ENCODE measurements at regions not wholly inside any gene's neighbourhood (a gene's known extent, or its start where the extent isn't known, plus 50 kb on each side); places are given as distances from the start of the nearest gene placed in this dataset.

DNA sequence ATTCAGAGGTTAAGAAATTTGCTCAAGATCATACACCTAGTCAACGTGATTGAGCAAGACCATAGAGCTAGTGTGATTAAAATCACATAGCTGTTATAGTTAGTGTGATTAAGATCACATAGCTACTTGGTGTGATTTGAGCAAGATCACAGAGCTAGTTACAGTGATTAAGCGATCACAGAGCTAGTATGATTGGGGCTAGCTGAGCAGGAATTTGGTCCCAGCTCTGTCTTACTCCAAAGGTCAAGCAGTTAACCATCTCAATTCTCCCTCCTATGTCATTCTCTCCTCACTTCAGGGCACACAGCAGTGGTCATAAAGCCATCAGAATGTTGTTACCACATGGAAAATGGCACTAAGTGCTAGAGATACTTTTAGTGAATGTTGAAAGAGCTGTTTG lies 158.2 kb downstream of the SPTSSA start:
- H3K27me3 Mint-ChIP-seq (ENCODE audit: insufficient read depth, low read depth): peaks cover 3% of the 10 kb centered on the region
- TF ChIP-seq EZH2phosphoT487 (IDR thresholded peaks at IDR 0.05) (no peak), EZH2 (IDR thresholded peaks at IDR 0.05) (no peak)
- TF ChIP-seq, protein P1, sequence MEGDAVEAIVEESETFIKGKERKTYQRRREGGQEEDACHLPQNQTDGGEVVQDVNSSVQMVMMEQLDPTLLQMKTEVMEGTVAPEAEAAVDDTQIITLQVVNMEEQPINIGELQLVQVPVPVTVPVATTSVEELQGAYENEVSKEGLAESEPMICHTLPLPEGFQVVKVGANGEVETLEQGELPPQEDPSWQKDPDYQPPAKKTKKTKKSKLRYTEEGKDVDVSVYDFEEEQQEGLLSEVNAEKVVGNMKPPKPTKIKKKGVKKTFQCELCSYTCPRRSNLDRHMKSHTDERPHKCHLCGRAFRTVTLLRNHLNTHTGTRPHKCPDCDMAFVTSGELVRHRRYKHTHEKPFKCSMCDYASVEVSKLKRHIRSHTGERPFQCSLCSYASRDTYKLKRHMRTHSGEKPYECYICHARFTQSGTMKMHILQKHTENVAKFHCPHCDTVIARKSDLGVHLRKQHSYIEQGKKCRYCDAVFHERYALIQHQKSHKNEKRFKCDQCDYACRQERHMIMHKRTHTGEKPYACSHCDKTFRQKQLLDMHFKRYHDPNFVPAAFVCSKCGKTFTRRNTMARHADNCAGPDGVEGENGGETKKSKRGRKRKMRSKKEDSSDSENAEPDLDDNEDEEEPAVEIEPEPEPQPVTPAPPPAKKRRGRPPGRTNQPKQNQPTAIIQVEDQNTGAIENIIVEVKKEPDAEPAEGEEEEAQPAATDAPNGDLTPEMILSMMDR (IDR thresholded peaks at IDR 0.05): no peak
- no peak overlapping the region for H3K4me3 Mint-ChIP-seq

DNA sequence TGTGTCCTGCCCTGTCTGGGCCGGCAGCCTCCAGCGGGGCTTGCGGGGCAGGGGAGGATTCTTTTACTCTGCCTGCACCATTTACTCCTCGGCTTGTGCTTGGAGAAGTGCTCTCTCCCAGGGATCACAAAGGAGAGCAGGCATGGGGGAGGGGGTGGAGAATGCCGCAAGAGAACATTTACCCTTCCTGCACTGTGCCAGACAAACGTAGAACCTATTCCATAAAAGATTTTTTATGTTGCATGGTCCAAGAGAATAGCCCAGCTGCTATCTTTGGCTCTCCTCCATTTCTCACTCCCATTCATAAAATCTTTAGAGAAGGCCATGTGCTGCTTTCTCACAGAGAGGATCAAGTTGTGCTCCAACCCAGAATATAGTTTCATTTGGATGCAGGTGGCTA lies 159.4 kb downstream of the SPTSSA start:
- H3K27ac Mint-ChIP-seq: no peak overlapping the region
- H3K36me3 Mint-ChIP-seq: no peaks in the 10 kb centered on the region
- no peaks in the 10 kb centered on the region for H3K79me2 ChIP-seq (ENCODE audit: low read depth)
- no peaks in the 10 kb centered on the region for H4K20me1 ChIP-seq (ENCODE audit: low read depth)
- no peak overlapping the region for H3K4me3 Mint-ChIP-seq
- peaks cover 11% of the 10 kb centered on the region for H3K4me1 ChIP-seq
- H3K36me3 ChIP-seq: no peaks in the 10 kb centered on the region
- H3K4me3 ChIP-seq: no peak overlapping the region
- TF ChIP-seq EZH2phosphoT487 (IDR thresholded peaks at IDR 0.05) (no peak), EZH2 (IDR thresholded peaks at IDR 0.05) (no peak)
- TF ChIP-seq, protein P1 (IDR thresholded peaks at IDR 0.05): no peak
- H3K27me3 ChIP-seq: no peaks in the 10 kb centered on the region
- H3K9ac ChIP-seq: no peak overlapping the region
- H3K27ac ChIP-seq: no peak overlapping the region
- DNase-seq (ENCODE audit: low spot score): no peak
- no peaks in the 10 kb centered on the region for H3K9me3 ChIP-seq (ENCODE audit: low read depth)
- H3K4me1 Mint-ChIP-seq: peaks cover 6% of the 10 kb centered on the region
- H3F3A ChIP-seq (ENCODE audit: low read depth): peaks cover 9% of the 10 kb centered on the region
- no peak overlapping the region for H3K4me2 ChIP-seq
- peaks cover 5% of the 10 kb centered on the region for H3K9me3 Mint-ChIP-seq
- H3K27me3 Mint-ChIP-seq (ENCODE audit: insufficient read depth, low read depth): peaks cover 3% of the 10 kb centered on the region
- H2AFZ ChIP-seq (replicated peaks): peak overlapping the region; percentile 63

More for the DNA sequence above, 158.2 kb downstream of the SPTSSA start:
- H2AFZ ChIP-seq (replicated peaks): no peak overlapping the region
- no peaks in the 10 kb centered on the region for H3K36me3 Mint-ChIP-seq
- H3K4me3 ChIP-seq: no peak overlapping the region
- no peaks in the 10 kb centered on the region for H3K36me3 ChIP-seq
- no peaks in the 10 kb centered on the region for H3K9me3 ChIP-seq (ENCODE audit: low read depth)
- DNase-seq (ENCODE audit: low spot score): no peak
- no peak overlapping the region for H3K27ac Mint-ChIP-seq
- H3K27ac ChIP-seq: no peak overlapping the region
- no peaks in the 10 kb centered on the region for H3K79me2 ChIP-seq (ENCODE audit: low read depth)
- no peaks in the 10 kb centered on the region for H3K9me3 Mint-ChIP-seq
- H3K27me3 ChIP-seq: no peaks in the 10 kb centered on the region
- H4K20me1 ChIP-seq (ENCODE audit: low read depth): no peaks in the 10 kb centered on the region
- peaks cover 7% of the 10 kb centered on the region for H3F3A ChIP-seq (ENCODE audit: low read depth)
- no peak overlapping the region for H3K9ac ChIP-seq
- peaks cover 11% of the 10 kb centered on the region for H3K4me1 ChIP-seq
- H3K4me2 ChIP-seq: no peak overlapping the region
- peaks cover 6% of the 10 kb centered on the region for H3K4me1 Mint-ChIP-seq

DNA sequence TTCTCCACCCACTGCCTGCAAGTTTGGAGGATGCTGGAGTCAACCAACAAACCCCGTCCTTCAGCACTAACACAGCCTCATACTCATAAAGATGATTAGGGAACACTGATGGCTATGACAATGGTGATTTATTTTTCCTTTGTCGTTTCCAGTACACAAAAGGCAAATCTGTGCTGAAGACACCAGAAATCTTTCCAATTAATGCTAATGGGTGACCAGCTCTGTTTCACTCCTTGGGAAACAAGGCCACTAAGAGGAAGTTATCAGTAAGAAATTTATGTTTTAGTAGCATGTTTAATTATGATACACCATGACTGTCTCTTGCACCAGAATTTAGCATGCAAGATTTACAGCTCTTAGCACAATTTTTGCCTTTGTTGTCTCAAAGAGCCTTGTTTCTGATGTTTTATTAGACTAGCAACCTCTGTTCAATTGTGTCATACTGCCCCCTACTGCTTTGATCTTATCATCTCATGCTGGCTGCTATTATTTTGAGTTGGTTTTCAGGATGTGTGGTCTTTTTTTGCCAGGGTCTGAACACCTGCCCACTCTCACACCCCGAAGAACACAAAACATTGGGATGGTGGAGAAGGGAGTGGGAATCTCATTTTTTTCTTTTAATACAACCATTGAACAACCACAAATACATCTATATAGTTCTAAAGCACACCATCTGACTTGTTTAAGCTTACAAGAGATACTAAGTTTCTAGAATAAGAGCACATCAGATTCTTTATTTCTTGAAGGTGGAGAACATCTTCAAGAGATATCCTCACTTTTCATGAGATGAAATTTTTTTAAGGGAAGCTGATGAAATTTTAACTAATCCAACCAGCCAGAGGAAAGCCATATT lies 160.9 kb downstream of the SPTSSA start:
- Histone ChIP-seq H3K27me3 (no peaks in the 10 kb centered on the region), H3K36me3 (no peaks in the 10 kb centered on the region), H3K4me2 (no peak overlapping the region), H3K4me3 (no peak overlapping the region), H2AFZ (replicated peaks) (peak overlapping the region; percentile 16), H4K20me1 (ENCODE audit: low read depth) (no peaks in the 10 kb centered on the region), H3K27ac (no peak overlapping the region), H3K79me2 (ENCODE audit: low read depth) (no peaks in the 10 kb centered on the region), H3K9ac (no peak overlapping the region), H3K4me1 (peaks cover 11% of the 10 kb centered on the region), H3F3A (ENCODE audit: low read depth) (peaks cover 9% of the 10 kb centered on the region), H3K9me3 (ENCODE audit: low read depth) (no peaks in the 10 kb centered on the region)
- Mint-ChIP-seq H3K4me1 (peaks cover 6% of the 10 kb centered on the region), H3K9me3 (peaks cover 7% of the 10 kb centered on the region), H3K4me3 (no peak overlapping the region), H3K36me3 (no peaks in the 10 kb centered on the region), H3K27ac (no peak overlapping the region), H3K27me3 (ENCODE audit: insufficient read depth, low read depth) (peaks cover 3% of the 10 kb centered on the region)
- TF ChIP-seq EZH2phosphoT487 (IDR thresholded peaks at IDR 0.05) (no peak), EZH2 (IDR thresholded peaks at IDR 0.05) (no peak)
- TF ChIP-seq, protein P1 (IDR thresholded peaks at IDR 0.05): peak; percentile 84
- peak; percentile 77 for DNase-seq (ENCODE audit: low spot score)
